HPDE6-E6E7 (cell line): ENCODE measurements at regions not wholly inside any gene's neighbourhood (a gene's known extent, or its start where the extent isn't known, plus 50 kb on each side); places are given as distances from the start of the nearest gene placed in this dataset.
"Not testable (repeated sequence)": the region's sequence is repeated elsewhere in the genome, so short reads cannot be mapped to it uniquely, and the experiment has no call there.

ENCODE experiments used
- DNase-seq: peaks from one replicate; pipeline ENCODE4 v3.0.0; 2011; ENCODE audit warnings: missing footprints; ENCODE audit errors: extremely low spot score

DNA sequence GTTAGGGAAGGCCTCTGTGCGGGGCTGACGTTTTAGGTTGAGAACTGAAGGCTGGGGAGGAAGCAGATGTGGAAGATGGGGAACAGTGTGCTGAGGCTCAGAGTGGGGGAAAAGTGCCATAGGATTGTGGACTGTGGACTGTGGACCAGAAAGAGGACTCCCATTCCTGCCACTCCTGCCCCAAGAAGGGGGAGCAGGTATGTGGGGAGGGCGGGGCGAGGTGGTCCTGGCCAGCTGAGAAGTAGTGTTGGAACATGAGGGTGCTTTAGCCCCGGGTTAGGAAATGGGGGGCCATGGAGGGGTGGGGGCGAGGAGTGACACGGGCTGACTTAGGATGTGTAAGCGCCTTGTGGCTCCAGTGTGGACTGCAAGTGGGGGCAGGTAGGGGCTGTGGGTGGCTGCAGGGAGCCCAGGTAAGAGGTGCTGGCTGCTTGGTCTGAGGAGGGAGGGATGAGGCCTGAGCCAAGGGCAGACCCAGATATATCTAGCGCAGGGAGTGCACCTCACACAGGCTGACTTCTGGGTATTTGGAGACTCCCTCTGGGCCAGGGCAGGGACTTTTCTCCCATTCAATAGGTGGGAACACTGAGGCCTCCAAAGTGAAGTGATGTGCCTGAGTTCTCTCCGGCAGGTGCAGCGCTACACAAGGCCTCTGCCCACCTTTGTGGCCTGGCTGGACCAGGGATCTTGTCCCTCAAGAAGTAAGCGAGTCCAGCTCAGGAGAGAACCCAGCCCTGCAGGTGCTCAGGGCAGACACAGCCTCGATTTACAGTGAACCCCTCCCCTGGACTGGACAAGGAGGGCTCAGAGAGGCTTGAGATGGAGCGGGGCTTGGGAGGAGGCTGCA, 76.6 kb upstream of the TOX2 start:
- DNase-seq = no peak

DNA sequence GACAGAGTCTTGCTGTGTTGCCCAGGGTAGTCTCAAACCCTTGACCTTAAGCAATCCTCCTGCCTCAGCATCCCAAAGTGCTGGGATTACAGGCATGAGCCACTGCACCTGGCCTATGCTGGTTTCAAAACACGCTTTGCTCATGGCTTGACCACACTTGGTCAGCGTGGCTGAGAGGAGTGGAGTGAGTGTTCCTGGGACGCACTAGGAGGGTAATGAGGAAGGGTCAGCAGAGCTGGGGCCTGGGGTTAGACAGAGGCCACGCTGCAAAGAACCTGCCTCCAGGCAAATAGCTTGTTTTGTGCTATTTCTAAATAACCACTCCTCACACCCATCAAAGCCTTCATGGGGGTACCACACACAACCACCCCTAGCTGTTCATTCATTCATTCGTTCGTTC, 77.9 kb upstream of the TOX2 start:
- DNase-seq = no peak

DNA sequence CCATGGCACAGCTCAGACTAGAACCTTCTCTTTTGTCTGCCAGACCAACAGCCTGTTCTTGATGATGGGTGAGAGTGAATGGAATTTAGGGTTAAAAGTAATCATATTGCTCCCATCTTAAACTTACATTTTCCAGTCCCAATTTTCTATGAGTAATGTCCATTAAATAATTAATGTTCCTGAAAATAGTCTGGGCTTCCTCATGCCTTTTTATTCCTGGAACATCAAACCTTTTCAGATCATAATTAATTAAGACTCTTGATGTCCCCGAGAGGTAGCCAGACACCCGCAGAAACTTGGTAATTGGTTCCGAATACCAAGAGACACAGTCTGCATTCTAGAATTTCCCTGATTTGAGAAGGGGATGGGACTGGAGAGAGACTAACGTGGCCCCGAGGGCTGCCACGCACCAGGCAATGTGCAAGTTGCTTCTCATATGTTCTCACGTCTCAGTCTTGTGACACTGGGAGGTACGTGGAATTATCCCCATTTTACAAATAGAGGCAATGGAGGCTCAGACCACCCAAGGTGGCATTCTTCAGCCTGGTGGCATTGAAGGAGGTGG, 78.6 kb upstream of the TOX2 start:
- no peak for DNase-seq

DNA sequence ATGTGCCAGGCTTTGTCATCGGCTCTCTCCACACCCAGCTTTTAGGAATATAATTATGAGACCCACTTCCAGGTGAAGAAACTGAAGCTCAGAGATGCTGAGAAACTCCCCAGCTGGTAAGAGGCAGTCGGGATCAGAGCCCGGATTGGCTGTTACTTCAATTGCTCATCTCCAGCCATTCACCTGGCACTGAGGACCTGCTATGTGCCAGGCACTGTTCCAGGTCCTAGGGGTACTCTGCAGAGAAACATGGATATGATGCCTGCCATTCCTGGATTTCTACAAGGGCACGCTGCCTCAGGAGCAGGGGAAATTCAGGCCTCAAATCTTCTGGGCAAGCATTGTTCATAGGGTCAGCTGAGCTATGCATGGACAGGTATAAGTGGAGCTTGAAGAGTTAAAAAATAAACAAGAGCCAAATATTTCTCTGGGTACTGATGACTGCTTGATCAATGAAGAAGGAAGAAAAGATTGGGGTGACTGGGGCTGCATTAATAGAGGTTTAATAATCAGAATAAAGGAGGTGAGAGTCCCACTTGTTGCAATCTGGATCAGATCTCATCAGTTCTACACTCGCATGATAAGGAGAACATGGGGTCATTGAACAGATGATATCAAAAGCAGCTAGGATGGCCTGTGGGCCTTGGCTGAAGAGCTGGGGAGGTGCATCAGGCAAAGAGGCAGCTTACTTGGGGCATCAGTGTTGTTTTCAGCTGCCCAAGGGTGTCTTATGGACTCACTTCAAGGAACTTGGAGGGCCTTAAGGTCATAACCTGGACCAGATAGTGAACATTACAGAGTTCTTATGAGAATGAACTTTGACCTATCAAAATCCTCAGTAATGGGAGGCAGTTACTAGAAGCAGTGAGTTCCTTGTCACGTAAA, 80.9 kb upstream of the TOX2 start:
- no peak for DNase-seq

DNA sequence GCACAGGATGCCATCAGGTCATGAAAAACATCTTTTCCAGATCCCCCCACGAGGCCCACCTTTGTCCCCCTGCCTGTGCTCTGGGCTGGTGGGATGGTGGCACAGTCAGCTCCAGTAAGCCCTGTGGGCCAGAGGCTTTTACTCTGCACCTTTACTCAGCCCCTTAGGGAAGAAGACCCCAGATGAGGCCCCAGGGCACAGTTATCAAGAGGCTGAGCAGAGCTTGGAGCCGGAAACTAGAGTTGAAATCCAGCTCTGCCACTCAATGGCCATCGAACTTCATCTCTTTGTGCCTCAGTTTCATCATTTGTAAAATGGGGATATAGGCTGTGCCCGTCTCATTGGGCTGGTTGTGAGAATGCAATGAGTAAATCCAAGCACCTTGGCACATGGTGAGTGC, 81.7 kb upstream of the TOX2 start:
- DNase-seq = no peak

DNA sequence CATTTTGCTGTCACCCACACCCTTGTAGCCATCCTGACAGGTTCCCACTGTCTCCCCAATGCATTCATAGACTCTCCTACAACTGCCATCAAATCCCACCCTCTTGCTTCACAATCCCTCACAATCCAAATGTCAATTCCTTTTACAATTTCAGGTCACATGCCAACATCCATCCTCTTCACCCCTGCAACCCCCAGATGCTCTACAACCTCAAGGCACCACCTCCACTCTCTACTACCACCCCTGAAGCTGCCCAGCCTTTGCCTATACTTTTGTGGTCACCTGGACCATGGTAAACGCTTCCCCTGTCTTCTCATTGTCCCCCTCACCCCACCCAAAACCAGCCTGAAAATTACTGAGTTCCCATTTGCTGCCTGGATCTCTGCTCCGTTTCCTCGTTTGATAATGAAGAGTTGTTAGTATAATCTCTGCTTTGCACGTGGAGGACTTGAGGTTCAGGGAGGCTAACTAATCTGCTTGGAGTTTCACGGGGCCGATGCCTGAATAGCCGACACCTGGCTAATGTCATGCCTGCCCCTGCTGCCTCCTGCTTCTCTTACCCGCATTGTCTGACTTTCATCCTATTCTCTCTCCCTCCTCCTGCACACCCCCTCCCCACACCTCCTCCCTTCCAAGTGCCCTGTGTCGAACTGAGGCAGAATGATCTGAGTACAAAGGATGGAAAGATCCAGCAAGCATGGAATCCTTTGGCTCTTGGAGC, 82.4 kb upstream of the TOX2 start:
- no peak for DNase-seq

DNA sequence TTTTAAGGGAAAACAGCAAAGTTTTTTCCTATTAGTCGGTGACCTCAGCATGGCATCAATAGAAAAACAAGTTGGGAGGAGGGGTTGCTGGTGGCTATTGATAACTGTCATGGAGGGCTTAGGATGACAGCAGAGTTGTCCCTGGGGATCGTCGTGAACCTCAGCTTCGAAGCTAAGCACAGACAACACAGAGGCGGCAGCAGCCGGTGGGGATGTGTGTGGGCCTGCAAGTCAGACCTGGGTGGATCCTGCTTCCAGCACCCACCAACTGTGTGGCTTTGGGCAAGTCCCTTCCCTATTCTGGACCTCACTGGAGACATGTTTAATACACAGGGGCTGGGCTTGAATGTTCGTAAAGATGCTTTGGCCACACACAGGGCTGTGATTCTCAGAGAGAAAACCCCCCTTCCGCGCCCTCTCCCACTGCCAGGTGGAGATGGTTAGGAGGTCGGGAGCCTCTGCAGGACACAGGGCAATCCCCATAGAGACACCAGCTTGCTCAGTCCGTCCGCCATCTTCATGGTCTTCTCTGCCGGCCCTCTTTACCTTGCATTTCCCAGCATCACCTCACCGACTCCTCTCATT, 83.1 kb upstream of the TOX2 start:
- no peak for DNase-seq

DNA sequence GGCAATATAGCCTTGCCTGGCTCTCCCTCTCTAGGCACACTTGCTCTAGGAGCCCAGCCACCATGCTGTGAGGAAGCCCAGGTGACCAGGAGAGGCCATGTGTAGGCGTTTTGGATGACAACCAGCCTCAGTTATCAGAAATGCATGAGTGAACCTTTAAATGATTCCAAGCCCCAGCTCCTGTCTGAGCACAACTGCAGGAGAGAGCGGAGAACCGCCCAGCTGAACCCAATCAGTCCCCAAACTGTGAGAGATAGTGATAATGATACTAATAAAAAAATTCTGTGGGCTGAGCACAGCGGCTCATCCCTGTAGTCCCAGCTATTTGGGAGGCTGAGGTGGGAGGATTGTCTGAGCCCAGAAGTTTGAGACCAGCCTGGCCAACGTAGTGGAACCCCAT, 83.8 kb upstream of the TOX2 start:
- DNase-seq = no peak

DNA sequence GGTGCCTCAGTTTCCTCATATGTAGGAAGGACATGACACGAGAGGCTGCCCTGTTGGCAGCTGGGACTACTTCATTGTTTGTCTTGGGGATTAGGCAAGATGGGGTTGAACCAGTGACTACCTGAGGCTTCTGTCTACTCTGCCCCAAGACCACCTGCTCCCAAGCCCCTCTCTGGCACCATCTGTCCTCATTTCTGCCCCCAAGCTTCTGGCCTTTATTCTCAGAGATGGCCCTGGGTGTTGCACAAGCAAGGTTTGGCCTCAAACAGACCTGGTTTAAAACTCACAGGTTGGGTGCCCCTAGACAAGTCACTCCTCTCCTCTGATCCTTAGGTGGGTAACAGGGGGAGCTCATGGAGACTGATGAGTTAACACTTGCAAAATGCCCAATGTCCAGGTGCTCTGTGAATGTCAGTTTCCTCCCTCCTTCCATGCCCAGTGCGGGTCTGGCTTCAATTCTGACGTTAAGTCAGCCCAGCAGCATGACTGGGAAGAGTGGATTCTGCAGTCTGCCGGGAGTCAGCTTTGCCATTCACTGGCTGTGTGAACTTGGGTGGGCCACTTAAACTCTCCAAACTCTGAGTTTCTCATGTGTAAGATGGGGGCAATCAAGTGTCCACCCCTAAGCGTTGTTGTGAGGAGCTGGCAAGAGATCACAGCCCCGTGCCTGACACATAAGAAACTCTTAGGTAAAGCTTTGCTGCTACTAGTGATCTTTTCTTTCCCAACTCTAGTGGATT, 84.5 kb upstream of the TOX2 start:
- no peak for DNase-seq

DNA sequence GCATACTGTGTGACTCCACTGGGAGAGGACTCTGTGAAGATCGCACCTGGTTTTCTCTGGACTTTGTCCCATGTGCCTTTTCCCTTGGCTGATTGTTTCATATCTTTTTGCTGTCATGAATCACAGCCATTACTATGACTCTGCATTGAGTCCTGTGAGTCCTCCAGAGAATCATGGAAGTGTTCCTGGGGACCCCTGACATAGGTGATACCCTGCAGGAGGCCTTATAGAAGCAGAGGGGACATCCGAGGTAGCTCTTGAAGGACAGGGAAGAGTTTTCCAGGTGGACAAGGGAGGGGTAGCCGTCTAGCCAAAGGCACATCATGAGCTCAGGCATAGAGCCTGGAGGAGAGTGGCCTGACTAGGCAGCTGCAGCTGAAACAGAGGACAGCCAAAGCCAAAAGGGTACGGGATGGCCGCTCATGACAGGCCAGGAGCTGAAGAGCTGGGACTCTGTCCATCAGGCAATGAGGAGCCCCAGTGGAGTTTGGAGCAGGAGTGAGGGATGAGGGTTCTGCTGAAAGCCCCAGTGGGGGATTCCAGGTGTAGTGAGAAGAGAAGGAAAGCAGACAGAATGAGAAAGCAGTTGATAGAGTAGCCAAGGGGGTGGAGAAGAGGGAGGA, 86.6 kb upstream of the TOX2 start:
- no peak for DNase-seq

DNA sequence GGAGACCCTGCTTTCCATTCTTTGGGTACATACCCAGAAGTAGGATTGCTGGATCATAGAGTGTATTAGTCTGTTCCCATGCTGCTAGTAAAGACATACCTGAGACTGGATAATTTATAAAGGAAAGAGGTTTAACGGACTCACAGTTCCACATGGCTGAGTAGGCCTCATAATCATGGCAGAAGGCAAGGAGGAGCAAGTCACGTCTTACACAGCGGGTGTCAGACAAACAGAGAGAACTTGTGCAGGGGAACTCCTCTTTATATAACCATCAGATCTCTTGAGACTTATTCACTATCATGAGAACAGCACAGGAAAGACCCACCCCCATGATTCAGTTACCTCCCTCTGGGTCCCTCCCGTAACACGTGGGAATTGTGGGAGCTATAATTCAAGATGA, 87.7 kb upstream of the TOX2 start:
- DNase-seq = not testable (repeated sequence)

DNA sequence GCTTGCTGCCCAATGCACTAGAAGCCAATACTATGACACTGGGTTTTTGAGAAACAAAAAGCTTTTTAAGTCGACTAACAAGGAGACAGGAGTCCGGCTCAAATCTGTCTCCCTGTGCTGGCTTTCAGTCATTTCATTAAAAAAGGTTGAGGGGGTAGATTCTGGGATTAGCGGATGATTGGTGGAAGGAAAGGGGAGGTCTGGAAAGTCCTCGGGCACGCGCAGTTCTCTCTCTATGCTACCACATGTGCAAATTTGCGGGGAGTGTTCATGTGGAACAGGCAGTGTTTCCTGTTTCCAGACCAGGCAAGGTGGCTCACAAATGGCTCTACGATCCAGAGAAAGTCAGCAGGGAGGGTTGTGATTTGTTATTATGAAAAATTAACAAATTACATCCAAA, 89.1 kb upstream of the TOX2 start:
- no peak for DNase-seq

DNA sequence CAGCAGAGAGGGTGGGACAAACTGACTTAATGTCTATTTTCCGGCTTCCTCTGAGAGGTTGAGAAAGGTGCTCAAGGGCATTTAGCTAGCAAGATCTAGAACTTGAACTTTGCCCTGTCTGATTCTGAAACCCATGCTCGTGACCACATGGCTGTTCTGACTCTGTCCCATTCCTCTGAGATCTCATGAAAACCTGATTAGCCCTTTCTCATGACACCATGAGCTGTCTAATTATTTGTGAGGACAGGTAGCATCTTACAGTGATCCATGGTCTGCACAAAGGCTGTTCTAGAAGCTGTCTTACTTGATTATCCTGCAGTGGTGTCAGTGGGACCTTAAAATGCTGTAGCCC, 89.6 kb upstream of the TOX2 start:
- DNase-seq = no peak

DNA sequence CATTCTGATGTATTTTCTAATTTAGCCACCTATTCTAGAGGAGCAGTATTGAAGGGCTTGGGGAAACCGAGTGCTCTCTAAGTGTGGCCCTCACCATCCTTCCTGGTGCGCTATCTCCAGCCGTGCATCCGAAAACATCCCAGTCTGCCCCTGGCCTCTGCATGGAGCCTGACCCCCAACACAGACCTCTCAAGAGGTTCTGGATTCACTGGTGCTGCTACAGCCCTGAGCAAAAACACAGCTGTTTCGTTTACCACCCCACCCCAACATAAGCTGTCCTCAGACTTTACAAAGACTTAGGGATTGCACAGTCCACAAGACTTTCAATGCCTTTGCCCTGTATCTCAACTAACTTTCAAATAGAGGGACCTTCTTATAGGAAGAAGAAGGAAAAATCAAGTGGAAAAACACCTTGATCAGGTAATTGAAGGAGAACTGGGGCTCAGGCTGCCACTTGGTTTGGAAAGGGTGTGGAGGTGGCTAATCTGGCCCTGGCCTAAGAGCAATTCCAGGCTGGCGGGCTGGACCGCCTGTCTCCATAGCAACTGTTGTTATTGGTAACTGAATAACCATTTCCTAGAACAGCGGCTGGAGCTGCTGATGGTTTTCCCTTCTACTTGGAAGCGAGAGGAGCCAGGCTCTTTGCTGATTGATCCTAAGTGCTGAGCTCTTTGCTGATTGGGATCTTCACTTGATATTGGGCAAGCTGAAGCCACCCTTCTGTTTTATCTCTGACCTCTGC, 90.2 kb upstream of the TOX2 start:
- no peak for DNase-seq

DNA sequence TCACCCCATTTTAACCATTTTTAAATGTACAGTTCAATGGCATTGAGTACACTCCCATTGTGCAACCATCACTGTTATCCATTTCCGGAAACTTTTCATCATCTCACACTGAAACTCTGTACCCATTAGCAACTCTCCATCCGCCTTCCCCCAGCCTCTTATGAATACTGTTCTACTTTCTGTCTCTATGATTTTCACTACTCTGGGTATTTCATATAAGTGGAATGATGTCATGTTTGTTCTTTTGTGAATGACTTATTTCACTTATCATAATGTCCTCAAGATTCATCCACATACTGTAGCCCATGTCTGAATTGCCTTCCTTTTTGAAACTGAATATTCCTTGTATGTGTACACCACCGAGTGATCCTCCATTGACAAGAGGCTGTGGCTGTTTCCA, 92.9 kb upstream of the TOX2 start:
- DNase-seq = no peak

DNA sequence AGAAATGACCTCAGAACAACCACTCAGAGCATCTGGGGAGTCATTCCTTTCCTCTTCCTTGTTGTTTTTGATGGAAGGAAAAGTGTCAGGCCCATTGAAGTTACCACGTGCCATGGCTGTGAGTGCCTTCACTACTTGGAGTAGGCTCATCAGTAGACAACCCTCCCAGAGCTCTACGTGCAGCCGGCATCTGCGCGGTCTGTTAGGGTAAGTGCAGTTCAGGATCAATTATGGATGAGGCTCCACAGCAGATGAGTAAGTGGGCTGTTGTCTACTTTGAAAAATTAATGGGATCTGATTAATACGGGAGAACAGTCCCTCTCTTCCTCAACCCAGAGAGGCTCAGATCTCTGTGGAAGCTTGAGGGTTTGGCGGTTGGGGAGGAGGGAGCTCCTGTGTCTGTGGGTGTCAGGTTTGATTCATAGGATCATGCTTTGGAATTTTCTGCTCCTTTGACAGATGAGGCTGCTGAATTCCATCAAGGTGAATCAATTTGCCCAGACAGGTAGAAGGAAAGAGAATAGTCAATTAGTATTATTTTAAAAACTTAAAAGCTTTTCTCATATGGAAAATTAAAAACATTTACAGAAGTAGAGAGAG, 93.8 kb upstream of the TOX2 start:
- DNase-seq = peak; percentile 96

DNA sequence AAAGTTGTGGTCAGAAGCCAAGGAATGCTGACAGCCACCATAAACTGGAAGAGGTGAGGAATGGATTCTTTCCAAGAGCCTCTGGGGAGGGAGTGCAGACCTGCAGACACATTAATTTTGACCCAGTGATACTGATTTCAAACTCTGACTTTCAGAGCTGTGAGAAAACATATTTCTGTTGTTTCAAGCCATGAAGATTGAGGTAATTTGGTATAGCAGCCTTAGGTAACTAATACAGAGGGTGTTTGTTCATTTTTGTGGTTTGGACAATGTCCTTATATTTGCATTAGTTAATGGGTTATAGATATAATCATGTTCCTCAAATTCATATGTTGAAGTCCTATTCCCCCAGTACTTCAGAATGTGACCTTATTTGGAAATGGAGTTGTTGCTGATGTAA, 85.4 kb upstream of the GTSF1L start:
- DNase-seq = no peak

DNA sequence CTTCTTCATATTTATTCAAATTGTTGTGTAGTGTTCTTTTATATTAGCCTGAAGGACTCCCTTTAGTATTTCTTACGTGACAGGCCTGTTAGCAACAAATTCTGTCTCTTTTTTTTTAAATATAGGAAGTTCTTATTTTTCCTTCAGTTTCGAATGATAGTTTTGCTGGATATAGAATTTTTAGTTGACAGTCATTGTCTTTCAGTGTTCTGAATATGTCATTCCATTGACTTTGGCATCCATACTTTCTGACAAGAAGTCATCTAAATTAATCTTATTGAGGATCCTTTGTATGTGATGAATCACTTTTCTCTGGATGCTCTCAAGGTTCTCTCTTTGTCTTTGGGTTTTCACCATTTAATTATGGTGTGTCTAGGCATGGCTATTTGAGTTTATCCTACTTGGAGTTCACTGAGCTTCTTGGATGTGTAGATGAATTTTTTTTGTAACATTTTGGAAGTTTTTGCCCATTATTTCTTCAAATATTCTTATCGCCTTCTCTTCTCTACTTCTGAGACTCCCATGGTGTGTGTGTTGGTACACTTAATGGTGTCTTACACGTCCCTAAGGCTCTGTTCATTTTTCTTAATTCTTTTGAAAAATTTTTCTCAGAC, 82.5 kb upstream of the GTSF1L start:
- DNase-seq = no peak

DNA sequence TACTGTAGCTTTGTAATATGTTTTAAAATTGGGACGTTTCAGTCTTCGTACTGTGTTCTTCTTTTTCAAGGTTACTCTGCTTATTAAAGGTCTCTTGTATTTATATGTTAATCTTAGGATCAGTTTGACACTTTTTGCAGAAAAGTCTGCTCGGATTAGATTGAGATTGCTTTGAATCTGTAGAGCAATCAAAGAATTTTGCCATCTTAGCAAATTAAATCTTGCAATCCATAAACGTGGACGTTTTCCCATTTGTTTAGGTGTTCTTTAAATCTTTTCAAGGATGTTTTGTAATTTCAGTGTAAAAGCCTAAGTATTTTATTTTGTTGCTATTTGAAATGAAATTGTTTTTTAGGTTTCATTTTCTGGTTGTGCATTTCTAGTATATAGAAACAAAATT, 78.0 kb upstream of the GTSF1L start:
- no peak for DNase-seq
